HG03095 (cell line): ENCODE measurements at regions not wholly inside any gene's neighbourhood (a gene's known extent, or its start where the extent isn't known, plus 50 kb on each side); places are given as distances from the start of the nearest gene placed in this dataset.

Experiments used
- ATAC-seq: cut with Tn5 transposase; IDR thresholded peaks from one replicate; pipeline ENCODE4 v1.9.1; 2021; ENCODE audit warnings: moderate library complexity; ENCODE audit not compliant: unreplicated experiment

GRCh38 chr3:68060910-68061309, 406.5 kb upstream of the SUCLG2 start:
- ATAC-seq: no peak

- ATAC-seq: no peak
Observed at GRCh38 chr3:68060191-68060590, 405.8 kb upstream of the SUCLG2 start.

GRCh38 chr3:68059628-68060152, 405.3 kb upstream of the SUCLG2 start:
- ATAC-seq: no peak

GRCh38 chr3:68057637-68058320, 403.4 kb upstream of the SUCLG2 start:
- ATAC-seq: no peak

GRCh38 chr3:68056556-68056955, 402.1 kb upstream of the SUCLG2 start:
- no peak for ATAC-seq

- no peak for ATAC-seq
Observed at GRCh38 chr3:68055215-68055614, 400.8 kb upstream of the SUCLG2 start.

- no peak for ATAC-seq
Observed at GRCh38 chr3:68049776-68050175, 395.4 kb upstream of the SUCLG2 start.

GRCh38 chr3:68045976-68046375, 391.6 kb upstream of the SUCLG2 start:
- no peak for ATAC-seq

GRCh38 chr3:68033867-68034266, 379.5 kb upstream of the SUCLG2 start:
- ATAC-seq: no peak

GRCh38 chr3:68032209-68032608, 377.8 kb upstream of the SUCLG2 start:
- no peak for ATAC-seq

- ATAC-seq: no peak
Observed at GRCh38 chr3:68025189-68025588, 370.8 kb upstream of the SUCLG2 start.

DNA sequence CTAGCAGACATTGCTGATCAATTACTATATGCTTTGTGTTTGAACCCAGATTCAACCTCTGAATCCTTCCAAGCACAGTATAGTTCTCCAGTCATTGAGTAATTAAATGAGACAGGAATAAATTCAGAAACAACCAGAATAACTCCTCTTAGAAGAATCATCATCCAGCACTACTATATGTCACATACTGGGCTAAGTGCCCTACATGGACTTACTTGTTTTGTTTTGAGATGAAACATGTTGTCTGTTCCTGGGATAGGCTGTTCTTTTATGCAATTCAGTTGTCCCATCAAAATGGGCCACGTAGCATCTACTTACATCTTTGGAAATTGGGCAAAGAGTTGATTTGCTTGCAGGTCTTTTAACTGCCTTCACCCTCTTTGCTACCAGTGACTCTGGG, 365.5 kb upstream of the SUCLG2 start:
- ATAC-seq: no peak

DNA sequence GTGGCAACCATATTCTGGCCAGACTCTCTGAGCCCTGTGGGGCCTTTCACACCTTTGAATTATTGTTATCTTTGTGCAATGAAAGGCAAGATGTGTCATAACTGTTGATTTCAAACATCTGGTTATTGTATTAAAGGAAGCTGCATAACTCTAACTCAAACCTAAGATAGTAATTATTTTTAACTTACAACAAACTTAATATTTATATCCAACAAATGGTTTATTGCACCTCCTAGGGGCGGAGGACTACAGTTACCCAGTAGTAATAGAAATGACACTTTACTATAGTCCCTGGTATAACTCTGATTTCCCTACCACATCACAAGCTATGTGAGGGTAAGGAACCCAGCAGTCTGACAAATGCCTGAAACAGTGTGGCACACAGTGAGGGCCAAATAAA, 363.9 kb upstream of the SUCLG2 start:
- ATAC-seq: no peak

DNA sequence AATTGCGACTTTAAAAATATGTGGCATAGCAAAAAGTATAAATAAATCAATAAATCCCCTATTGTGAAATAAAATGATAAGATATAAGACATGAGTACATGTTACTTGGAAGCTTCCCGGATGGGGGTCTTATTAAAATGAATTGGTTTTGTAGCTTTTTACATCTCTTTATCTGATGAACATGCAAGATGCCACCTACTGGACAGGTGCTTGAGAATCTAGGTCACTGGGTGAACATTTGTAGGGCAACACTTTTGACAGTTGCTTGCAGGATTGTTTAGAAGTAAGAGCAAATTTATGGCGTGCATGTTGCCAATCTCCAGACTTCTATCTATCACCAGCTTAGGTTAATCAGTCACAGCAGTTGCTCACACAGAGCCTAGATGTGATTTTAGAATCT, 362.7 kb upstream of the SUCLG2 start:
- ATAC-seq: no peak

- ATAC-seq: no peak
Observed at GRCh38 chr3:68009900-68010299, 355.5 kb upstream of the SUCLG2 start.

DNA sequence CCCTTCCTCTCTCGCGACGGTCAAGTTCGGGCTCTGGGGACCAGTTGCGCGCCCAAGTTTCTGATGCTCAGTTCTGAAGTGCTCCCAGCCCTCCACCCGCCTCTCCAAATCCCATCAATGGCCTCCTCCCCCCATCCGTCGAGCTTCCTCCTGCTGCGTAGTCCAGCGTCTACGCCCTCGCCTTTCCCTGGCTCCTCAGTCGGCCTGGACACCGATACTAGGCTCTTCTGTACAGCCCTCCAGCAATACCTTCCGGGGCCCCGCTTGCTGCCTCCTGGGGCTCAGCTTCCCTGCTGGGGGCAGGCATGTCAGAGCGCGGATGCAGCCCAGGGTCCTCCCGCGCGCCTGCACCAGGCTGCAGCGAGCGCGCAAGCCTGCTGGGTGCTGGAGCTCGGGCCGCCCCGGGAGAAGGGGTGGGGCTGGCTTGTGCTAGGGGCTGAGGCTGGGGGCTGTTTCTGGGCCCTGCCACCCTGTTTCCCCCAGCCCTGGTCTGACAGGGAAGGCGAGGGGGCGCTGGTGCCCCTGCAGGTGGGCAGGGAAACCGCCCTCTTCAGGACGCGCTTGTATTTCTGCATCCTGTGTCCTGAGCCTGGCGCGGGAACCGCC, 353.3 kb upstream of the SUCLG2 start:
- ATAC-seq: no peak

DNA sequence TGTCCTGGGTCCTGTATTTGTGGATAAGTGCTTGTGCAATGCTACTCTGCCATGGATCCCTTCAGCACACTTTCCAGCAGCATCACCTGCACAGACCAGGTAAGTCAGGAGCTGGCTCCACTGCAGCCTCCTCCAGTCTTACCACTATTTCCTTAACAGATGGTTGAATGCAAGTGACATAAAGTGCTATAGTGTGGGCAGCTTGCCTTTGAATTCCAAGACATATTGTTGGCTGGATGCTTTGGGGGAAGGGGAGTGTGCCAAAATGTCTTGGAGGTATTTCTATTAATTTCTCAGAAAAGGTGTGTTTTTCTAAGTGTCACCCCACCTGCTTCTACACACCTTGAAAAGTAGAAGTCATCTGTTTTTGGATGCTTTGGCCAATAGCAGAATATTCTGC, 352.2 kb upstream of the SUCLG2 start:
- no peak for ATAC-seq

DNA sequence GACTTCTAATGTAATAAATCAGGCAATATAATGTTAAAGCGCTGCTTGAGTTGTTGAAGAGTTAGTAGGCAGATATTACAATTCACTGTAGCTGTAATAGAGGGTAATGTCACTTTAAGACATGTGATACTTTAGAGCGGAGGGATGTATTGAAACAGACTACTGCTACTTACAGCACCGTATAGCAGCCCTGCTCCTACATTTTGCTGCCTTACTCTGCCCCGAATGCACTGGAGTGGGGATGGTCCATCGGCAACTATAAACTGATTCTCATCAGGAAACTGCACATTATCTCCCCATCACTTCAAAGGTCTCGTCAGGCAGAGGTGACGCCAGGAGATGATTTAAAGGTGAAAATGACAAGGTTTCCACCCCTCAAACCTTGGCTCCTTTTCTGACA, 349.7 kb upstream of the SUCLG2 start:
- no peak for ATAC-seq

DNA sequence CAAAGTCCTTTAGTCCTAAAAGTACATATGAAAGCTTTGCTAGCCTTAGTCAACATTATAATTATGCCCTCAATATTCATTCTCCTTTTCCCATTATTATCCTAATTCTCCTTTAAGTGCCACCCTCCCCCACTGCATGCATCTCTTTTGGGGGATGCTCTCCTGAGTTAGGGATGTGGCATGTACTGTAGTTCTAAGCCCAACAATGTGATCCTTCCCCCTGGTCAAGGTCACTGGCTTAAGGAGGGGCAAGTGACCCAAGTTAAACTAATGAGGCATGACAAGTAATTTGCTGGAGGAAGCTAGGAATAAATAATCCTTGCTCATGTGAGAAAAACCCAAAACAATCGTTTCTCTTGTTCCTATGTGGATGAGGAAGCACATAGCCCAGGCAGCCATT, 343.9 kb upstream of the SUCLG2 start:
- ATAC-seq: no peak

- no peak for ATAC-seq
Observed at GRCh38 chr3:67995206-67995605, 340.8 kb upstream of the SUCLG2 start.

DNA sequence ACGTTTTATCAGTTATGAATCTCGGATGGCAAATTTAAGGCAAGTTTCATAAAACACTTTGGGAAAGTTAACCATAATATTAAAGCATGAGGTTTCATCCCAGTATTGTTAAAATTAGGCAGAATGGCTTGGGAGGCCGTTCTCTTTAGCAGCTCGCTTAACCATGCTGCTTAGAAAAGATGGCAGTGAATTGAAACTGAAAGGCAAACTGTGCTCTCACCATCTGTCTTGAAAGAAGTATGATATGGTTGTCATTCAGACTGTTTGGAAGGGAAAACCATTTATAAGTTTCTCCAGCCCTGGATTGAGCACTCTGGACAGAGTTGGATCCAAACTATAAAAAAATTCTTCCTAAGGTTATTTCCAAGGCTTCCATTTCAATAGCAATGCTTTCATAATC, 332.3 kb upstream of the SUCLG2 start:
- no peak for ATAC-seq

DNA sequence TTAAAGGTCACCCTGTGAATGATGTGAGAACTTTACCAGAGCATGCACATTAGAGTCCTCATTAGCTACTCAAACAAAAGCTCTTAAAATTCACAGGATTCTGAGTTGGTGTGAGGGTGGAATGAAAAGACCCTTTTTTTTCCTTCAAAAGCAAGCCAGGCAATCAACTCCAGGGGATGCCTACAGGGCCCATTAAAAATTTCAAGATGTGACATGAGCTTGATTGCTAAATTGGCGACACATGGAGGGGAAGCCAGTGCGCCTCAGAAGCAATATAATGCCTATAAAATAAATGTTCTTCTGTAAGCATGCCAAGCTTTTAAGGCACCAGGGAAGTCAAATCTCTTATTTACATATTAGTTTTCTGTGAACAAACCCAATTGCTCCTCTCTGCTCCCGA, 328.8 kb upstream of the SUCLG2 start:
- no peak for ATAC-seq

DNA sequence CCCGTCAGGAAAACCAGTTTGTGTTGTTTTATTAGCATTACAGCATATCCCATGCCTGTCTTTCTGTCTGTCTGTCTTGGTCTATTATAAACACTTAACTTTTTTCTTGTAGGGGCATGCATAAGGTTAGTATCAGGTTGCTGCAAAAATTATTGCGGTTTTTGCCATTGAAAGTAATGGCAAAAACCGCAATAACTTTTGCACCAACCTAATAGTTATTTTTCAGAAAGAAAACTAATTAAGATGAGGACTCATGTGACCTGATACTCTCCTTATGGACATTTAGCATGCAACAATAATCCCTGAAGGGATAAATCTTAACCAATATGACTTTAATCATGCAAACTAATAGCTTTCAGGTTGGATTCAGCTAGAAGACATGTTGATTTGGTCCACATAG, 326.7 kb upstream of the SUCLG2 start:
- ATAC-seq: no peak
